ENCODE measurements at regions not wholly inside any gene's neighbourhood (a gene's known extent, or its start where the extent isn't known, plus 50 kb on each side); places are given as distances from the start of the nearest gene placed in this dataset.
"Not testable (repeated sequence)": the region's sequence is repeated elsewhere in the genome, so short reads cannot be mapped to it uniquely, and the experiment has no call there.

- H3K4me2 ChIP-seq, result no peak overlapping the region
- no peak overlapping the region for H2AFZ ChIP-seq
- CTCF ChIA-PET, result no interaction called here
- H3K27me3 ChIP-seq (ENCODE audit: insufficient read depth, low read depth), result no peaks in the 10 kb centered on the region
- POLR2A ChIA-PET (ENCODE audit: unreplicated experiment), result no interaction called here
- H3K79me2 ChIP-seq (ENCODE audit: low read depth), result no peaks in the 10 kb centered on the region
- no TSS peak for BruUV-seq (replicated peaks)
- H3K4me3 ChIP-seq, result no peak overlapping the region
- H3F3A ChIP-seq (ENCODE audit: insufficient read depth, low read depth), result no peaks in the 10 kb centered on the region
- intact Hi-C loops (cut with micrococcal nuclease; ENCODE audit: unreplicated experiment), result no loop called here
- TF ChIP-seq CTCF (conservative IDR thresholded peaks at IDR 0.05) (no peak), EZH2 (IDR thresholded peaks at IDR 0.05; ENCODE audit: low read depth) (no peak)
- no peaks in the 10 kb centered on the region for H3K9me2 ChIP-seq (ENCODE audit: insufficient read depth)
- H4K20me1 ChIP-seq (ENCODE audit: insufficient read depth), result no peaks in the 10 kb centered on the region
- no peaks in the 10 kb centered on the region for H3K36me3 ChIP-seq (ENCODE audit: low read depth)
- H3K4me1 ChIP-seq (replicated peaks; ENCODE audit: insufficient read depth), result no peaks in the 10 kb centered on the region
- H3K27ac ChIP-seq, result no peak overlapping the region
- no peaks in the 10 kb centered on the region for H3K9me3 ChIP-seq (ENCODE audit: insufficient read depth, low read depth)
- DNase-seq, result no peak
These were observed 119.7 kb downstream of the FAM174A start for GRCh38 chr5:100654895-100655294.

GRCh38 chr5:100656771-100657170 is 121.6 kb downstream of the FAM174A start:
- H3K9me2 ChIP-seq (ENCODE audit: insufficient read depth); POLR2A ChIA-PET (ENCODE audit: unreplicated experiment); H2AFZ ChIP-seq; H3K4me1 ChIP-seq (replicated peaks; ENCODE audit: insufficient read depth); intact Hi-C loops (cut with micrococcal nuclease; ENCODE audit: unreplicated experiment); DNase-seq; CTCF ChIA-PET; H4K20me1 ChIP-seq (ENCODE audit: insufficient read depth); H3K9me3 ChIP-seq (ENCODE audit: insufficient read depth, low read depth); H3K79me2 ChIP-seq (ENCODE audit: low read depth); H3K4me2 ChIP-seq; H3K4me3 ChIP-seq; H3F3A ChIP-seq (ENCODE audit: insufficient read depth, low read depth); H3K27me3 ChIP-seq (ENCODE audit: insufficient read depth, low read depth); H3K27ac ChIP-seq; H3K36me3 ChIP-seq (ENCODE audit: low read depth); BruUV-seq (replicated peaks): not testable (repeated sequence)

- intact Hi-C loops (cut with micrococcal nuclease; ENCODE audit: unreplicated experiment), result no loop called here
- Histone ChIP-seq H3K9me2 (ENCODE audit: insufficient read depth) (0 out of 2 replicates have a peak, but pooled peaks cover 3% of the 10 kb centered on the region), H4K20me1 (ENCODE audit: insufficient read depth) (no peaks in the 10 kb centered on the region), H3K9me3 (ENCODE audit: insufficient read depth, low read depth) (no peaks in the 10 kb centered on the region), H3F3A (ENCODE audit: insufficient read depth, low read depth) (no peaks in the 10 kb centered on the region), H3K27ac (no peak overlapping the region), H3K36me3 (ENCODE audit: low read depth) (no peaks in the 10 kb centered on the region), H3K79me2 (ENCODE audit: low read depth) (no peaks in the 10 kb centered on the region), H3K27me3 (ENCODE audit: insufficient read depth, low read depth) (no peaks in the 10 kb centered on the region), H3K4me1 (replicated peaks; ENCODE audit: insufficient read depth) (no peaks in the 10 kb centered on the region), H2AFZ (0 out of 2 replicates have a peak overlapping the region, but pooled peaks have one; percentile 52), H3K4me2 (no peak overlapping the region), H3K4me3 (no peak overlapping the region)
- no peak for TF ChIP-seq CTCF (conservative IDR thresholded peaks at IDR 0.05)
- no peak for TF ChIP-seq EZH2 (IDR thresholded peaks at IDR 0.05; ENCODE audit: low read depth)
- ChIA-PET POLR2A (ENCODE audit: unreplicated experiment) (no interaction called here), CTCF (interaction anchor here (0.6 kb wide), 1 partner anchor 37 kb away, joined by 3 read pairs; no protein-coding TSS in a partner anchor)
- DNase-seq, result no peak
- BruUV-seq (replicated peaks), result no TSS peak
These were observed 124.1 kb downstream of the FAM174A start for GRCh38 chr5:100659080-100659795.

GRCh38 chr5:100664140-100664539 is 129.0 kb downstream of the FAM174A start:
- ChIA-PET CTCF (no interaction called here), POLR2A (ENCODE audit: unreplicated experiment) (no interaction called here)
- Histone ChIP-seq H3K4me3 (no peak overlapping the region), H3K4me1 (replicated peaks; ENCODE audit: insufficient read depth) (no peaks in the 10 kb centered on the region), H3F3A (ENCODE audit: insufficient read depth, low read depth) (no peaks in the 10 kb centered on the region), H3K36me3 (ENCODE audit: low read depth) (no peaks in the 10 kb centered on the region), H4K20me1 (ENCODE audit: insufficient read depth) (no peaks in the 10 kb centered on the region), H3K79me2 (ENCODE audit: low read depth) (no peaks in the 10 kb centered on the region), H2AFZ (no peak overlapping the region), H3K27ac (no peak overlapping the region), H3K9me3 (ENCODE audit: insufficient read depth, low read depth) (no peaks in the 10 kb centered on the region), H3K9me2 (ENCODE audit: insufficient read depth) (0 out of 2 replicates have a peak, but pooled peaks cover 3% of the 10 kb centered on the region), H3K27me3 (ENCODE audit: insufficient read depth, low read depth) (no peaks in the 10 kb centered on the region), H3K4me2 (no peak overlapping the region)
- intact Hi-C loops (cut with micrococcal nuclease; ENCODE audit: unreplicated experiment), result no loop called here
- no peak for DNase-seq
- BruUV-seq (replicated peaks), result no TSS peak
- TF ChIP-seq CTCF (conservative IDR thresholded peaks at IDR 0.05), result no peak

All from PC-9 (cell line).